IPS-18c (cell line): ENCODE measurements at regions not wholly inside any gene's neighbourhood (a gene's known extent, or its start where the extent isn't known, plus 50 kb on each side); places are given as distances from the start of the nearest gene placed in this dataset.
"Not testable (repeated sequence)": the region's sequence is repeated elsewhere in the genome, so short reads cannot be mapped to it uniquely, and the experiment has no call there.

Experiments
- H3K4me3 ChIP-seq: 2 replicates; pipeline ENCODE4 v1.7.0; 2013; ENCODE audit warnings: low read depth, mild to moderate bottlenecking, low read length, moderate library complexity; ENCODE audit not compliant: insufficient read depth
- H3K9me3 ChIP-seq: one replicate; pipeline ENCODE4 v1.6.1; 2013; ENCODE audit warnings: mild to moderate bottlenecking, low read length, moderate library complexity; ENCODE audit not compliant: control insufficient read depth, insufficient read depth

DNA sequence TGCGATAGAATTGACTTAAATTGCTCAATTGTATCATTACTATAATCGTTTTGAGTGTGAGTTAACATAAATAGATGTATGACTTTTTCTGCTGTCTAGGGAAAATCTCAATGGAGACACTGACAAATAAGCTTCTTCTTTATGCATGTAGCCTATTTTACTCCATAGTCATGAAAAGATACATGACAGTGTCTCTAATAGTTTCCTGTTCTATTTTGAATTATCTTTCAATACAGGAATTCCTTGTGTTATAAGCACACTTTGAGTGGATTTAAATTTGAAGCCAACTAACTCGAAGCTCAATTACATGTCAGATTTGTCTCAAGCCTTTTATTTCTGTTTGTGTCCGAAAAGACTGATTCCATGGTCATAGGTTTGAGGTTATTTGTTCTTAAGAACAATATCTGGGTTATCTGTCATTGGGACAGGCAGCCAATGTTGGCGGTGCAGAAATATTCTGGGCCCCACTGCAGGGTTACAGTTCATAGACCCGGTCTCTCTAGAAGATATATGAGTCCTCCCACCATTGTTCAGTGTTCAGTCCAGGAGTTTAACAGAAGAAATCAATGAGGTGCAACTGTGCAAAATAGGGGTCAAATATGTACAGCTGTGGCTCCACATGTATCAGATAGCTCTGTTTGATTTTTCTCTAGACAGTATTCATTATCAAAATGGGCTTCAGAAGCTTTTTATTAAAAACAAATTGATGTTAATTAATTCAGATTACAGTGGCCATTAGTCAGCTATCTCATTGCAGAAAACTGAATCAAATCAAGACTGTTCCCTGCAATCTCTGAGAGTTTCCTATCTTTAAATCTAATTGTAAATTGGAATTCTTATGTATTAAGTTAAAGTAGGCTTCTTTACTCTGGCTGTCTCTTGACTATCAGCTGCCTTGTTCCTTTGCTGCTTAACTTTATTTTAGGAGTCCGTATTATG, 1238.8 kb downstream of the NXPH1 start:
- no peak overlapping the region for H3K4me3 ChIP-seq
- no peaks in the 10 kb centered on the region for H3K9me3 ChIP-seq

DNA sequence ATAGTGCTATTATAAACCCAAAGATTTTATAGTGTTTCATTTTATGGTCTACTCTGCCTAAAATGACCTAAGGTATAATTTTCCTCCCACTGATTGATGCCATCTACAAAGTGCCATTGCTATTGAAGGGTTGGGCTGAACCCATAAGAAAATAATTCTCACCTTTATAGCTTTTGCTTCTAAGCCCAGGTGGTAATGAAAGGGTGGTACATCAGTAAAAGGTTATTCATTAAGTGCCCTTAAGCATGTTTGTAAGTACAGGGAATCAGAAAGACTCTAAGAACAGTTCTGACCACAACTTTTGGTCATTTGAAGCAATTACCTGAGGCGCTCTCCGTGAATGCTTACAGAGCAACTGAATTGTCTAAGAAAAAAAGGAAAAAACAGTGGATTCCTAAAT, 1247.3 kb downstream of the NXPH1 start:
- Histone ChIP-seq H3K4me3 (no peak overlapping the region), H3K9me3 (no peaks in the 10 kb centered on the region)

DNA sequence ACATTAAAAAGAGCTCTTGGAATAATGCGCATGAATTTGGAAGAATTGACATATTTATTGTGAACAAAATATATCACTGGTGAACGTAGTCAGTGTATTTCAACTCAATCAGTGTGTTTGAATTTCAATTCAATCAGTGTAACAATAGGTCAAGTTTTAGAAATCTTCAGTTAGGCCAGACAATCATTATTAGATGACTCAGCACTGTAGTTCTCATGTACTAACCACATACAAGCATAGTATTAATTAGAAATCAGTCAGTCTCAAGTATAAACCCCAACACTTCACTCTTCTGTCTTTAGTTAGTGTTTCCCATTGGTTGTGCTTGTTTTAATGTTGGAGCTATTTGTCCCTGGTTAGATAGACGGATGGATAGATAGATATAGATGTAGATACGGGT, 1247.9 kb downstream of the NXPH1 start:
- no peak overlapping the region for H3K4me3 ChIP-seq

GRCh38 chr7:9691286-9691685, 1257.9 kb downstream of the NXPH1 start:
- Histone ChIP-seq H3K4me3 (no peak overlapping the region), H3K9me3 (no peaks in the 10 kb centered on the region)

More for the DNA sequence above, 1247.9 kb downstream of the NXPH1 start:
- H3K9me3 ChIP-seq: no peaks in the 10 kb centered on the region

DNA sequence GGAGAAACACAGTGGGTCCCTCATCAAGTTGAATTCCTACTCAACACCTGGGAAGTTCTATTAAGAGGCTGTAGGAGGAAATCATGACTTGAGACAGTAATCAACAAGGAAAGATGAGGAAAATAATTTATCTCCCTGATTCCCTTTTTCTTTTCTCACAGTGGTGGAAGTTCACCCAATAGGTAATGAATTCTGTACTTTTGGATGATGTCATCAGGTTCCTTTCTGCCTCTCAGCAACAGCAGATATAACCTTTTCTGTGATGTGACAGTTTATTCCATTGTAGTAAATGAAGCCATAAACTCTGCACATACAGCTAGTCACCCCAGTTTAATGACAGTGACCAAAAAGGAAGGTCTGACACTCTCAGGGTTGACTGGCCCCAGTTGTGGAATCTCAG, 1265.0 kb downstream of the NXPH1 start:
- Histone ChIP-seq H3K9me3 (no peaks in the 10 kb centered on the region), H3K4me3 (no peak overlapping the region)

GRCh38 chr7:9709216-9709615, 1264.5 kb upstream of the PHF14 start:
- Histone ChIP-seq H3K4me3 (no peak overlapping the region), H3K9me3 (no peaks in the 10 kb centered on the region)

DNA sequence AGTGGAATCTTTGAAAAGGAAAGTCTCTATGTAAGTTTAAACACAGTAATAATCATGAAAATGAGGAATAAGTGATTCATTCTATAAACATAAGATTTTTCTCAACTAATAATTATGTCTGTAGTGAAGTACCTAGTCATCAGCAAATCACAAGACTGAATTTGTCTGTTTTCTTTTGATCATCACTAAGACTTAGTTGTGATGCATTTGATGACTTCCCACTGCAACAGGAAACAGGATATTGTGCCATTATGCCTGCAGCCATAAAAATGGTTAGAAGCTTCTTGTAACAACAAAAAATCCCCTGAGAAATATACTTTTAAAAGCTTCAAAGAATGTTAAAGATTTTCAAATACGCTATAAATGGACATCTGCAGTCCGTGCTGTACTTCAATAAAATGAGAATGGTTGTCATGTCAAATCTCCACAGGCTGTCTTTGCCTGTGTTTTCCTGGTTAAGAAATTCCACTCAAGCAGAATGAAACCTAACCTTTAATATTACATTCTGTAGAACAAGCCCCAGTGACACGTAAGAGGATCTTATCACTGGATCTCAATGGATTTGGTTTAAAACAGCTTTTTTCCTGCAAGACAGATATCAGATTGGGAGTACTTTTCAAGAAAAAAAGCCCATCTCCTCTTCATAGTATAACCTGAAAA, 1262.3 kb upstream of the PHF14 start:
- Histone ChIP-seq H3K9me3 (no peaks in the 10 kb centered on the region), H3K4me3 (no peak overlapping the region)

- Histone ChIP-seq H3K9me3 (no peaks in the 10 kb centered on the region), H3K4me3 (no peak overlapping the region)
These were observed 1255.5 kb upstream of the PHF14 start for GRCh38 chr7:9718071-9718661.

- Histone ChIP-seq H3K4me3 (no peak overlapping the region), H3K9me3 (no peaks in the 10 kb centered on the region)
These were observed 1254.4 kb upstream of the PHF14 start for GRCh38 chr7:9719303-9719702.

- H3K9me3 ChIP-seq: no peaks in the 10 kb centered on the region
- H3K4me3 ChIP-seq: no peak overlapping the region
These were observed 1254.0 kb upstream of the PHF14 start for GRCh38 chr7:9719721-9720120.

GRCh38 chr7:9725940-9726663, 1247.6 kb upstream of the PHF14 start:
- H3K4me3 ChIP-seq, H3K9me3 ChIP-seq: not testable (repeated sequence)

- H3K4me3 ChIP-seq, H3K9me3 ChIP-seq: not testable (repeated sequence)
These were observed 1246.9 kb upstream of the PHF14 start for GRCh38 chr7:9726811-9727210.

DNA sequence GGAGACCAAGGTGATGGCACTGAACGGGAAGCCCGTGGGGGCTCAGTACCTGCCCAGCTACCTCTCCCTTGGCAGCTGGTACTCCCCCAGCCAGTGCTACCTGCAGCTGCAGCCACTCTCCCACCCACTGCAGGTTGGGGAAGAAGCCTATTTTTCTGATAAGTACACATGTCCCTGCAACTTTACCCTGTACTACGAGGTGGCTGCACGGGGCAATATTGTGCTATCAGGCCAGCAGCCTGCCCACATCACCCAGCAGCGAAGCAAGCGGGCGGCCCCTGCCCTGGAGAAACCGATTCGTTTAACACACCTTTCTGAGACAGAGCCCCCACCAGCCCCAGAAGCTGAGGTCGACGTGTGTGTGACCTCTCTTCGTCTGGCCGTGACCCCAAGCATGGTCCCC, 1246.2 kb upstream of the PHF14 start:
- not testable (repeated sequence) for H3K9me3 ChIP-seq, H3K4me3 ChIP-seq

DNA sequence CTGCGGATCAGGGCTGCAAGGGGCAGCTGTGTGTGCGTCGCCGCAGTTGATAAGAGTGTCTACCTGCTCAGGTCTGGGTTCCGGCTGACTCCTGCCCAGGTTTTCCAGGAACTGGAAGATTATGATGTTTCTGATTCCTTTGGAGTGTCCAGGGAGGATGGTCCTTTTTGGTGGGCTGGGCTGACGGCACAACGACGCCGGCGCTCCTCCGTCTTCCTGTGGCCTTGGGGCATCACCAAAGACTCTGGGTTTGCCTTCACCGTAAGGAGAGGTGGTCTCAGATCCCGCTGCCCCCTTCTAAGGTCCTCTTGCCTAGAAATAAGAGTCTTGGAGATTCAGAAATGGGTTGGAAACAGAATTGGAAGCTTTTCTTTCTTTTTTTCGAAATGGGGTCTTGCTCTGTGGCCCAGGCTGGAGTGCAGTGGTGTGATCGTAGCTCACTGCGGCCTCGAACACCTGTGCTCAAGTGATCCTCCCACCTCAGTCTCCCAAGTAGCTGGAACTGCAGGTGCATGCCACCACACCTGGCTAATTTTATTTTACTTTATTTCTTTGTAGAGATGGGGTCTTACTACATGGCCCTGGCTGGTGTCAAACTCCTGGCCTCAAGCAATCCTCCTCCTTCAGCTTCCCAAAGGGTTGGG, 1245.5 kb upstream of the PHF14 start:
- H3K9me3 ChIP-seq, H3K4me3 ChIP-seq: not testable (repeated sequence)

GRCh38 chr7:9752033-9752432, 1221.6 kb upstream of the PHF14 start:
- no peaks in the 10 kb centered on the region for H3K9me3 ChIP-seq

GRCh38 chr7:9761224-9761623, 1212.4 kb upstream of the PHF14 start:
- Histone ChIP-seq H3K4me3 (no peak overlapping the region), H3K9me3 (no peaks in the 10 kb centered on the region)

More at GRCh38 chr7:9752033-9752432, 1221.6 kb upstream of the PHF14 start:
- H3K4me3 ChIP-seq: no peak overlapping the region

- Histone ChIP-seq H3K4me3 (no peak overlapping the region), H3K9me3 (no peaks in the 10 kb centered on the region)
These were observed 1196.8 kb upstream of the PHF14 start for GRCh38 chr7:9776900-9777299.
